Natural killer cell treated with Interleukin-12 subunit alpha and Interleukin-12 subunit beta and Interleukin-15 and Interleukin-18, amount 100 ng/mL, for 72 hours (primary cell): ENCODE measurements at regions not wholly inside any gene's neighbourhood (a gene's known extent, or its start where the extent isn't known, plus 50 kb on each side); places are given as distances from the start of the nearest gene placed in this dataset.

Experiments
- ATAC-seq, 2 donors: fragments of 150-1000 bp; cut with Tn5 transposase in 1 of 2; sonication (Bioruptor Pico), chemical (Tn5 transposase) in 1 of 2; 2 replicates each; pipeline ENCODE4 v1.10.0; 2021
- DNase-seq: peaks from one replicate; pipeline ENCODE4 v3.0.0; 2022; ENCODE audit warnings: low spot score
- H3K27ac Mint-ChIP-seq, 2 donors: 1 replicate in 1 of 2; 2 replicates in 1 of 2; pipeline ENCODE4 v1.8.0; 2022; ENCODE audit warnings: mixed read lengths in 2 of 2, mild to moderate bottlenecking in 1 of 2, moderate library complexity in 1 of 2
- H3K27me3 Mint-ChIP-seq, 2 donors: 1 replicate in 1 of 2; 2 replicates in 1 of 2; pipeline ENCODE4 v1.8.0; 2022; ENCODE audit warnings: mixed read lengths in 2 of 2
- H3K36me3 Mint-ChIP-seq: one replicate; pipeline ENCODE4 v1.8.0; 2022; ENCODE audit warnings: mixed read lengths
- H3K4me1 Mint-ChIP-seq, 2 donors: 1 replicate in 1 of 2; 2 replicates in 1 of 2; pipeline ENCODE4 v1.8.0; 2022; ENCODE audit warnings: low read depth in 2 of 2, mixed read lengths in 2 of 2, mild to moderate bottlenecking in 1 of 2
- H3K4me3 Mint-ChIP-seq: one replicate; pipeline ENCODE4 v1.8.0; 2022; ENCODE audit warnings: mixed read lengths
- H3K9me3 Mint-ChIP-seq: 2 replicates; pipeline ENCODE4 v1.8.0; 2022; ENCODE audit warnings: mixed read lengths

- no peaks in the 10 kb centered on the region for H3K36me3 Mint-ChIP-seq
- H3K27ac Mint-ChIP-seq: no peak overlapping the region
- H3K9me3 Mint-ChIP-seq: peaks cover 6% of the 10 kb centered on the region
- DNase-seq (no peak), ATAC-seq (no peak)
- H3K4me3 Mint-ChIP-seq: no peak overlapping the region
- no peaks in the 10 kb centered on the region for H3K4me1 Mint-ChIP-seq
- no peaks in the 10 kb centered on the region for H3K27me3 Mint-ChIP-seq
These were observed 313.7 kb upstream of the SMIM31 start for GRCh38 chr4:164440199-164440598.

DNA sequence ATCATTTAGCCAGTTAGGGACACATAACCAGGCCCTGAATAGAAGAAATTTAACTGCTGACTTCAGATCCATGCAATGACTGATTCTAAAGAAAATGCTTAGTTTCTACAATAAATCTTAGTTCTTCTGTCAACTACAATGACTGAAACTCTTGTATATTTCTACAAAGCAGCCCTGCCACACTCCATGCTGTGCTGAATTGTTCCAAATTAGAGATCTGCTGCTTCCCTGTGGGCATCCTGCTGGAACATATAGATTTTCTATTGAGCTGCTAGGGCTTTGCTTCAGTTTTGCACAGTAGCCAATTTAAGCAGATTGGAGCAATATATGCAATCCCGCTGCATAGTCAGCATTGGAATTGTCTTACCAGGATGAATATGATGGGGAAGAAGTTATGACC lies 312.8 kb upstream of the SMIM31 start:
- H3K36me3 Mint-ChIP-seq: no peaks in the 10 kb centered on the region
- ATAC-seq: no peak
- no peak overlapping the region for H3K27ac Mint-ChIP-seq
- no peaks in the 10 kb centered on the region for H3K4me1 Mint-ChIP-seq
- no peak for DNase-seq
- H3K9me3 Mint-ChIP-seq: peaks cover 6% of the 10 kb centered on the region
- H3K27me3 Mint-ChIP-seq: no peaks in the 10 kb centered on the region
- H3K4me3 Mint-ChIP-seq: no peak overlapping the region

DNA sequence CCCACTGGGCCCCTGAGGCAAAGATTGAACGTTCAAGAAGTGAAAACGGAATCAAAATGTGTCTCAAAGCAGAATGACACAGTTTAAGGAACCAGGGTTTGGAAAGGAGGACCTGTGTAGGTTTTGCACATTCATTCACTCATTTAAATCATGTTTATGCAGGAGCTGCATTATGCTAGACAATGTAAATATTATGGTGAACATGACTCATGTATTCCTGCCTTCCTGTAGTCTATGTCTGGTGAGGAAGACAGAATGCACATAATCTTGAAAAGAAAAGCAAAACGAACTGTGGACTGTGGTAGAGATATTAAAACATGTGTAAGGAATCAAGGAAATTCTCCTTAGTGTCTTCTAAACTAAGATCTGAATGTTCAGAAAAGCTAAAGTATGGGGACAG lies 311.8 kb upstream of the SMIM31 start:
- Mint-ChIP-seq H3K4me1 (no peaks in the 10 kb centered on the region), H3K9me3 (peaks cover 8% of the 10 kb centered on the region), H3K4me3 (no peak overlapping the region), H3K27ac (no peak overlapping the region), H3K27me3 (no peaks in the 10 kb centered on the region), H3K36me3 (no peaks in the 10 kb centered on the region)
- DNase-seq (no peak), ATAC-seq (no peak)

GRCh38 chr4:164446516-164446915 lies 307.4 kb upstream of the SMIM31 start:
- no peak for DNase-seq
- Mint-ChIP-seq H3K27me3 (no peaks in the 10 kb centered on the region), H3K9me3 (peaks cover 16% of the 10 kb centered on the region), H3K4me3 (no peak overlapping the region), H3K36me3 (no peaks in the 10 kb centered on the region), H3K4me1 (no peaks in the 10 kb centered on the region), H3K27ac (no peak overlapping the region)
- ATAC-seq: no peak

- no peaks in the 10 kb centered on the region for H3K4me1 Mint-ChIP-seq
These were observed 292.0 kb upstream of the SMIM31 start for GRCh38 chr4:164461901-164462300.

DNA sequence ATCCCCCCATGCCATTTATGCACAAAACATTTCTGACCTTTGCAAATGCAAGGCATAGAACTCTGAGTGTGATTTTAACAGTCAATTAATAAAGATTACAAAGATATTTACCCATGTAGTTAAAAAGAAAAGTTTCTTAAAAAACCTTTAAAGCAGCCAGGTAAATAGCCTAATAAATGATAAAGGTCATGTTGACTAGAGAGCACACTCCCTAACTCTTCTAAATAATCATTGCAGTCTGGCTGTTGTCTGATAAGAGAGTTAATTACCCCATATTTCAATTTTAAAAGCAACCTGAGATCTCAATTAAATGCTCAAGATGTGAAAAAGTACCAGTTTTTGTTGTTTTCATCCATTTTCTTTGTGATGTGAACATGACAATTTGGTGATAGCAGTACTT lies 291.5 kb upstream of the SMIM31 start:
- no peak for ATAC-seq
- peaks cover 8% of the 10 kb centered on the region for H3K9me3 Mint-ChIP-seq
- no peak overlapping the region for H3K27ac Mint-ChIP-seq
- H3K4me1 Mint-ChIP-seq: no peaks in the 10 kb centered on the region
- H3K36me3 Mint-ChIP-seq: no peaks in the 10 kb centered on the region
- no peaks in the 10 kb centered on the region for H3K27me3 Mint-ChIP-seq
- no peak for DNase-seq
- no peak overlapping the region for H3K4me3 Mint-ChIP-seq

More at GRCh38 chr4:164461901-164462300, 292.0 kb upstream of the SMIM31 start:
- Mint-ChIP-seq H3K27me3 (no peaks in the 10 kb centered on the region), H3K36me3 (no peaks in the 10 kb centered on the region), H3K4me3 (no peak overlapping the region), H3K27ac (no peak overlapping the region), H3K9me3 (peaks cover 9% of the 10 kb centered on the region)
- ATAC-seq (no peak), DNase-seq (no peak)

GRCh38 chr4:164464313-164464712 lies 289.6 kb upstream of the SMIM31 start:
- H3K27me3 Mint-ChIP-seq: no peaks in the 10 kb centered on the region
- peaks cover 12% of the 10 kb centered on the region for H3K9me3 Mint-ChIP-seq
- no peak overlapping the region for H3K27ac Mint-ChIP-seq
- ATAC-seq (no peak), DNase-seq (no peak)
- no peaks in the 10 kb centered on the region for H3K4me1 Mint-ChIP-seq
- no peaks in the 10 kb centered on the region for H3K36me3 Mint-ChIP-seq
- no peak overlapping the region for H3K4me3 Mint-ChIP-seq

GRCh38 chr4:164467493-164467892 lies 286.4 kb upstream of the SMIM31 start:
- DNase-seq (no peak), ATAC-seq (no peak)
- no peak overlapping the region for H3K27ac Mint-ChIP-seq
- H3K36me3 Mint-ChIP-seq: no peaks in the 10 kb centered on the region
- H3K9me3 Mint-ChIP-seq: peaks cover 18% of the 10 kb centered on the region
- no peak overlapping the region for H3K4me3 Mint-ChIP-seq
- H3K4me1 Mint-ChIP-seq: no peaks in the 10 kb centered on the region
- H3K27me3 Mint-ChIP-seq: no peaks in the 10 kb centered on the region

DNA sequence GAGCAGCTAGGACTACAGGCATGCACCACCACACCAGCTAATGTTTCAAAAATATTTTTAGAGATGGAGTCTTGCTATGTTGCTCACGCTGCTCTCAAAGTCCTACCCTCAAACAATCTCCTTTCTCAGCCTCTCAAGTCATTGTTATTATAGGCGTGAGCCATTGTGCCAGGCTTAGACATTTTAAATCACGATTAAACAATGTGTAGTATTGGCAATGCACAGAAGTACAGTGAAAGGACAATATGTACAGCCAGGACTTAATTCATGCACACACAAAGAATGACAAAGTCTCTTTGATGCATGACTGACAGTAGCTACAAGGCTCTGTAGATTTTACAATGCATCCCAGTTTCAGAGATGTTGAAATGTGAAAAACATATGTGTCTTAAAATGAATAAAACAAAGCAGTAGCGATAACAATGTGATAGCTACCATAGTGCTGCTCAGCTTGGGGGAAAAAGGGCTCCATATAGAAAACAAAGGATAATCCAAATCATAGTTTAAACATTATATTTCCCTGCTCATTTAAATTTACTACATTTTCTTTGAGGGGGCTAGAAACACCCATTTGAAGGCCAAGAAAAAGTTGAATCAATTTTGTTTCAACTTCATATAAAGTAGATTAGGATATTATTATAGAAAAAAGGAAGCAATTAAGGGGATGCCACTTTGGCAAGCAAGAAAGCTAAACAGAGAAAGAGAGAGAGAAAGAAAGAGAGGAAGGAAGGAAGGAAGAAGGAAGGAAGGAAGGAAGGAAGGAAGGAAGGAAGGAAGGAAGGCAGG lies 272.4 kb upstream of the SMIM31 start:
- no peak for ATAC-seq
- Mint-ChIP-seq H3K4me3 (no peak overlapping the region), H3K36me3 (no peaks in the 10 kb centered on the region), H3K27me3 (no peaks in the 10 kb centered on the region), H3K27ac (no peak overlapping the region), H3K4me1 (no peaks in the 10 kb centered on the region), H3K9me3 (peaks cover 14% of the 10 kb centered on the region)
- DNase-seq: no peak

- DNase-seq (no peak), ATAC-seq (no peak)
- Mint-ChIP-seq H3K4me1 (no peaks in the 10 kb centered on the region), H3K27ac (no peak overlapping the region), H3K27me3 (no peaks in the 10 kb centered on the region), H3K9me3 (peaks cover 19% of the 10 kb centered on the region), H3K36me3 (no peaks in the 10 kb centered on the region), H3K4me3 (no peak overlapping the region)
These were observed 271.9 kb upstream of the SMIM31 start for GRCh38 chr4:164482092-164482404.

DNA sequence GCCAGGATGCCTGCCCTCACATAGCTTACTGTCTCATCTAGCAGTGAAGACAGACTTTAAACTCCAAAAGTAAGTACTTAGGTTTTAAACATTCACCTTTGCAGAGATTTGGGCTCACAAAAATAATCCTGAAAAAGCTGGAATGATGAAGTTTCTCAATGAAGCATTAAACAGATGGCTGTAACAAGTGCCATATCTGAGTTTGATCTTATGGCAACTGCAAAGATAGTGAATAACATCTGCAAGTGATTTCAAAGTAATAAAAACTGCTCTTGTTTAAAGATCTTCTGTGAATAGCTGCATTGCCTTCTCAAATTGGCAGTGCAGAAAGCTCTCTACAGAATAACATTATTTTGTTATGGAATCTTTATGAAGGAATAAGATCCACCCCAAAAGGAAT lies 271.2 kb upstream of the SMIM31 start:
- no peaks in the 10 kb centered on the region for H3K4me1 Mint-ChIP-seq
- ATAC-seq (no peak), DNase-seq (no peak)

GRCh38 chr4:164483711-164484110 lies 270.2 kb upstream of the SMIM31 start:
- ATAC-seq (no peak), DNase-seq (no peak)
- no peaks in the 10 kb centered on the region for H3K4me1 Mint-ChIP-seq
- H3K27ac Mint-ChIP-seq: no peak overlapping the region
- H3K4me3 Mint-ChIP-seq: no peak overlapping the region
- no peaks in the 10 kb centered on the region for H3K36me3 Mint-ChIP-seq
- peaks cover 18% of the 10 kb centered on the region for H3K9me3 Mint-ChIP-seq
- no peaks in the 10 kb centered on the region for H3K27me3 Mint-ChIP-seq

More for the DNA sequence above, 271.2 kb upstream of the SMIM31 start:
- Mint-ChIP-seq H3K27me3 (no peaks in the 10 kb centered on the region), H3K4me3 (no peak overlapping the region), H3K9me3 (peaks cover 21% of the 10 kb centered on the region), H3K36me3 (no peaks in the 10 kb centered on the region), H3K27ac (no peak overlapping the region)

GRCh38 chr4:164484551-164484950 lies 269.4 kb upstream of the SMIM31 start:
- DNase-seq: no peak
- H3K27ac Mint-ChIP-seq: no peak overlapping the region
- H3K36me3 Mint-ChIP-seq: no peaks in the 10 kb centered on the region
- H3K9me3 Mint-ChIP-seq: peaks cover 18% of the 10 kb centered on the region
- no peaks in the 10 kb centered on the region for H3K27me3 Mint-ChIP-seq
- no peaks in the 10 kb centered on the region for H3K4me1 Mint-ChIP-seq
- no peak overlapping the region for H3K4me3 Mint-ChIP-seq
- ATAC-seq: no peak

DNA sequence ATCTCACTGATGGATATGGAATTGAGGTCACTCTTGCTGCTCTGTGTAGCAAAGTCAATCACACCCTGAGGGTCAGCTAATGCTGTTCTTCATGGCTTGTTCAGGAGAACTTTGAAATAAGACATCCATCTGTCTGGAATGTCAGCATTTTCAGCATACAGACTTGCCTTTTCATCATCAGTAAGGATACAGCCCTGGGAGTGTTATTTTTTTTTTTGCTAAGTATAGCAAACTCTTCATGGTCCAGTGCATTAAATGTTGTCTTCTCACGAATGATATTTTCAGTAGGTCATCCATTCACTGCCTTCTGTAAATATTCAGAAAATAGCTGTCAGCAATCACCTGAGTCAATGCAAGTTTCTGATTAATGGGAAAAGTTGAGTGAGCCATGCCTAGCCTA lies 268.8 kb upstream of the SMIM31 start:
- H3K27me3 Mint-ChIP-seq: no peaks in the 10 kb centered on the region
- H3K27ac Mint-ChIP-seq: no peak overlapping the region
- ATAC-seq (no peak), DNase-seq (no peak)
- H3K9me3 Mint-ChIP-seq: peaks cover 18% of the 10 kb centered on the region
- no peak overlapping the region for H3K4me3 Mint-ChIP-seq
- no peaks in the 10 kb centered on the region for H3K36me3 Mint-ChIP-seq
- no peaks in the 10 kb centered on the region for H3K4me1 Mint-ChIP-seq

GRCh38 chr4:164488114-164488513 lies 265.8 kb upstream of the SMIM31 start:
- H3K4me3 Mint-ChIP-seq: no peak overlapping the region
- no peaks in the 10 kb centered on the region for H3K27me3 Mint-ChIP-seq
- DNase-seq (no peak), ATAC-seq (no peak)
- no peaks in the 10 kb centered on the region for H3K4me1 Mint-ChIP-seq
- H3K36me3 Mint-ChIP-seq: no peaks in the 10 kb centered on the region
- peaks cover 22% of the 10 kb centered on the region for H3K9me3 Mint-ChIP-seq
- no peak overlapping the region for H3K27ac Mint-ChIP-seq
